GM23338 (cell line): ENCODE measurements at regions not wholly inside any gene's neighbourhood (a gene's known extent, or its start where the extent isn't known, plus 50 kb on each side); places are given as distances from the start of the nearest gene placed in this dataset.

Experiments used
- ATAC-seq: fragments of 200-7000 bp; cut with Tn5 transposase; 3 replicates; pipeline ENCODE4 v1.9.1; 2020
- DNase-seq: peaks from one replicate; pipeline ENCODE4 v3.0.0-alpha.2; 2015; ENCODE audit warnings: low spot score
- H2AFZ ChIP-seq: fragments of 200-600 bp; sonication (generic); 2 replicates; pipeline ENCODE4 v1.8.0; 2016; ENCODE audit warnings: antibody characterized with exemption, mild to moderate bottlenecking, moderate library complexity
- H3F3A ChIP-seq: fragments of 200-600 bp; sonication (generic); replicated peaks from 2 replicates; pipeline ENCODE4 v1.8.0; 2017; ENCODE audit warnings: antibody characterized with exemption, mixed run types, low read depth
- H3K27ac ChIP-seq: fragments of 200-600 bp; sonication (generic); 2 replicates; pipeline ENCODE4 v1.6.1; 2016; ENCODE audit warnings: low read depth
- H3K27me3 ChIP-seq: fragments of 200-600 bp; sonication (generic); 2 replicates; pipeline ENCODE4 v1.8.0; 2016; ENCODE audit warnings: mild to moderate bottlenecking, mixed run types, moderate library complexity; ENCODE audit not compliant: insufficient read depth
- H3K36me3 ChIP-seq: fragments of 200-600 bp; sonication (generic); 2 replicates; pipeline ENCODE4 v1.8.0; 2016; ENCODE audit warnings: mild to moderate bottlenecking; ENCODE audit not compliant: insufficient read depth
- H3K4me1 ChIP-seq: fragments of 200-600 bp; sonication (generic); 2 replicates; pipeline ENCODE4 v1.8.0; 2016; ENCODE audit warnings: mild to moderate bottlenecking, moderate library complexity; ENCODE audit not compliant: insufficient read depth
- H3K4me2 ChIP-seq: fragments of 200-600 bp; sonication (generic); 2 replicates; pipeline ENCODE4 v1.7.1; 2017; ENCODE audit warnings: mixed run types
- H3K4me3 ChIP-seq: fragments of 200-600 bp; sonication (generic); 2 replicates; pipeline ENCODE4 v1.6.1; 2016; ENCODE audit warnings: mixed run types
- H3K79me2 ChIP-seq: fragments of 200-600 bp; sonication (generic); replicated peaks from 2 replicates; pipeline ENCODE4 v1.8.0; 2017; ENCODE audit warnings: mild to moderate bottlenecking; ENCODE audit not compliant: insufficient read depth
- H3K9me2 ChIP-seq: fragments of 200-600 bp; sonication (generic); 2 replicates; pipeline ENCODE4 v1.8.0; 2017; ENCODE audit not compliant: insufficient read depth
- H4K20me1 ChIP-seq: fragments of 200-600 bp; sonication (generic); replicated peaks from 2 replicates; pipeline ENCODE4 v1.8.0; 2017; ENCODE audit warnings: mild to moderate bottlenecking; ENCODE audit not compliant: insufficient read depth
- H3K27ac Mint-ChIP-seq: 2 replicates; pipeline ENCODE4 v1.8.0; 2020; ENCODE audit warnings: inconsistent platforms, mild to moderate bottlenecking, moderate library complexity, mixed read lengths
- H3K27me3 Mint-ChIP-seq: 3 replicates; pipeline ENCODE4 v1.8.0; 2022; ENCODE audit warnings: low read depth, mild to moderate bottlenecking, moderate library complexity, mixed read lengths, inconsistent platforms; ENCODE audit not compliant: insufficient read depth, poor library complexity
- H3K36me3 Mint-ChIP-seq: 3 replicates; pipeline ENCODE4 v1.8.0; 2021; ENCODE audit warnings: low read depth, mild to moderate bottlenecking, inconsistent platforms, moderate library complexity, mixed read lengths
- H3K4me1 Mint-ChIP-seq: 3 replicates; pipeline ENCODE4 v1.8.0; 2020; ENCODE audit warnings: mild to moderate bottlenecking, inconsistent platforms, mixed read lengths
- H3K4me3 Mint-ChIP-seq: 3 replicates; pipeline ENCODE4 v1.8.0; 2021; ENCODE audit warnings: moderate library complexity, mild to moderate bottlenecking, inconsistent platforms, mixed read lengths
- H3K9me3 Mint-ChIP-seq: 3 replicates; pipeline ENCODE4 v1.8.0; 2020; ENCODE audit warnings: moderate library complexity, mild to moderate bottlenecking, inconsistent platforms, mixed read lengths
- CREB1 ChIP-seq: fragments of 250-450 bp; sonication (Bioruptor Pico); IDR thresholded peaks from 2 replicates; pipeline ENCODE4 v1.5.0; 2020; ENCODE audit warnings: low read depth, mild to moderate bottlenecking, moderate library complexity
- ETS1 ChIP-seq: IDR thresholded peaks from 2 replicates; pipeline ENCODE4 v1.6.1; 2016; ENCODE audit warnings: antibody characterized with exemption
- EZH2 ChIP-seq: fragments of 200-600 bp; sonication (generic); IDR thresholded peaks from one replicate; pipeline ENCODE4 v1.8.0; 2017; ENCODE audit warnings: antibody characterized with exemption, mild to moderate bottlenecking, low read depth; ENCODE audit not compliant: unreplicated experiment
- EZH2phosphoT487 ChIP-seq: fragments of 200-600 bp; sonication (generic); IDR thresholded peaks from one replicate; pipeline ENCODE4 v1.8.1; 2018; ENCODE audit warnings: antibody characterized with exemption; ENCODE audit not compliant: unreplicated experiment
- JUNB ChIP-seq: IDR thresholded peaks from one replicate; pipeline ENCODE4 v1.6.1; 2016; ENCODE audit warnings: antibody characterized with exemption; ENCODE audit not compliant: unreplicated experiment
- NANOG ChIP-seq: IDR thresholded peaks from 2 replicates; pipeline ENCODE4 v1.6.1; 2016; ENCODE audit warnings: antibody characterized with exemption, borderline replicate concordance
- POLR2AphosphoS5 ChIP-seq: IDR thresholded peaks from 2 replicates; pipeline ENCODE4 v1.6.1; 2016; ENCODE audit warnings: antibody characterized with exemption, low read depth
- REST ChIP-seq: IDR thresholded peaks from one replicate; pipeline ENCODE4 v1.6.1; 2018; ENCODE audit warnings: antibody characterized with exemption; ENCODE audit not compliant: unreplicated experiment
- STAT1 ChIP-seq: IDR thresholded peaks from one replicate; pipeline ENCODE4 v1.6.1; 2016; ENCODE audit warnings: antibody characterized with exemption; ENCODE audit not compliant: unreplicated experiment
- ZNF114 ChIP-seq: fragments of 250-450 bp; sonication (Bioruptor Pico); IDR thresholded peaks from 2 replicates; pipeline ENCODE4 v1.5.0; 2020; ENCODE audit warnings: mild to moderate bottlenecking, moderate library complexity
- ZNF331 ChIP-seq: fragments of 250-450 bp; sonication (Bioruptor Pico); IDR thresholded peaks from 2 replicates; pipeline ENCODE4 v1.5.0; 2020; ENCODE audit warnings: low read depth, mild to moderate bottlenecking, moderate library complexity
- TF ChIP-seq, protein P1 (sequence below), 2 experiments: fragments of 200-600 bp in 1 of 2; sonication (generic) in 1 of 2; conservative IDR thresholded peaks; 2 replicates each; pipeline versions ENCODE4 v1.5.1 to v1.6.1; 2016 to 2017; ENCODE audit warnings: antibody characterized with exemption in 2 of 2, low read depth in 2 of 2, mild to moderate bottlenecking in 2 of 2, moderate library complexity in 1 of 2
- TF ChIP-seq, protein P2 (sequence below): fragments of 250-450 bp; sonication (Bioruptor Pico); IDR thresholded peaks from 2 replicates; pipeline ENCODE4 v1.5.0; 2020; ENCODE audit warnings: mild to moderate bottlenecking, moderate library complexity

- Mint-ChIP-seq H3K27me3 (no peaks in the 10 kb centered on the region), H3K4me3 (no peak overlapping the region), H3K36me3 (peaks cover 7% of the 10 kb centered on the region; the same call in 2 of the 3 replicates), H3K4me1 (no peaks in the 10 kb centered on the region; the same call in 2 of the 3 replicates), H3K9me3 (peaks cover 10% of the 10 kb centered on the region), H3K27ac (no peak overlapping the region; the same call in 1 of the 2 replicates)
- Histone ChIP-seq H4K20me1 (no peaks in the 10 kb centered on the region), H3K36me3 (no peaks in the 10 kb centered on the region), H3K4me3 (no peak overlapping the region), H3K27ac (no peak overlapping the region), H3K4me2 (no peak overlapping the region), H3K9me2 (no peaks in the 10 kb centered on the region), H2AFZ (no peak overlapping the region), H3F3A (no peaks in the 10 kb centered on the region), H3K79me2 (no peaks in the 10 kb centered on the region), H3K4me1 (no peaks in the 10 kb centered on the region), H3K27me3 (no peaks in the 10 kb centered on the region)
- DNase-seq: no peak
- no peak for ATAC-seq
- TF ChIP-seq, protein P1, sequence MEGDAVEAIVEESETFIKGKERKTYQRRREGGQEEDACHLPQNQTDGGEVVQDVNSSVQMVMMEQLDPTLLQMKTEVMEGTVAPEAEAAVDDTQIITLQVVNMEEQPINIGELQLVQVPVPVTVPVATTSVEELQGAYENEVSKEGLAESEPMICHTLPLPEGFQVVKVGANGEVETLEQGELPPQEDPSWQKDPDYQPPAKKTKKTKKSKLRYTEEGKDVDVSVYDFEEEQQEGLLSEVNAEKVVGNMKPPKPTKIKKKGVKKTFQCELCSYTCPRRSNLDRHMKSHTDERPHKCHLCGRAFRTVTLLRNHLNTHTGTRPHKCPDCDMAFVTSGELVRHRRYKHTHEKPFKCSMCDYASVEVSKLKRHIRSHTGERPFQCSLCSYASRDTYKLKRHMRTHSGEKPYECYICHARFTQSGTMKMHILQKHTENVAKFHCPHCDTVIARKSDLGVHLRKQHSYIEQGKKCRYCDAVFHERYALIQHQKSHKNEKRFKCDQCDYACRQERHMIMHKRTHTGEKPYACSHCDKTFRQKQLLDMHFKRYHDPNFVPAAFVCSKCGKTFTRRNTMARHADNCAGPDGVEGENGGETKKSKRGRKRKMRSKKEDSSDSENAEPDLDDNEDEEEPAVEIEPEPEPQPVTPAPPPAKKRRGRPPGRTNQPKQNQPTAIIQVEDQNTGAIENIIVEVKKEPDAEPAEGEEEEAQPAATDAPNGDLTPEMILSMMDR (conservative IDR thresholded peaks at IDR 0.05; ENCODE audit: low read depth in 2 of 2): no peak
- TF ChIP-seq POLR2AphosphoS5 (no peak), EZH2 (no peak), REST (no peak), EZH2phosphoT487 (no peak), ZNF331 (no peak), CREB1 (CRISPR knock-in tag) (no peak), JUNB (no peak), STAT1 (no peak), ETS1 (no peak), NANOG (no peak), ZNF114 (CRISPR knock-in tag) (no peak)
- TF ChIP-seq, protein P2, sequence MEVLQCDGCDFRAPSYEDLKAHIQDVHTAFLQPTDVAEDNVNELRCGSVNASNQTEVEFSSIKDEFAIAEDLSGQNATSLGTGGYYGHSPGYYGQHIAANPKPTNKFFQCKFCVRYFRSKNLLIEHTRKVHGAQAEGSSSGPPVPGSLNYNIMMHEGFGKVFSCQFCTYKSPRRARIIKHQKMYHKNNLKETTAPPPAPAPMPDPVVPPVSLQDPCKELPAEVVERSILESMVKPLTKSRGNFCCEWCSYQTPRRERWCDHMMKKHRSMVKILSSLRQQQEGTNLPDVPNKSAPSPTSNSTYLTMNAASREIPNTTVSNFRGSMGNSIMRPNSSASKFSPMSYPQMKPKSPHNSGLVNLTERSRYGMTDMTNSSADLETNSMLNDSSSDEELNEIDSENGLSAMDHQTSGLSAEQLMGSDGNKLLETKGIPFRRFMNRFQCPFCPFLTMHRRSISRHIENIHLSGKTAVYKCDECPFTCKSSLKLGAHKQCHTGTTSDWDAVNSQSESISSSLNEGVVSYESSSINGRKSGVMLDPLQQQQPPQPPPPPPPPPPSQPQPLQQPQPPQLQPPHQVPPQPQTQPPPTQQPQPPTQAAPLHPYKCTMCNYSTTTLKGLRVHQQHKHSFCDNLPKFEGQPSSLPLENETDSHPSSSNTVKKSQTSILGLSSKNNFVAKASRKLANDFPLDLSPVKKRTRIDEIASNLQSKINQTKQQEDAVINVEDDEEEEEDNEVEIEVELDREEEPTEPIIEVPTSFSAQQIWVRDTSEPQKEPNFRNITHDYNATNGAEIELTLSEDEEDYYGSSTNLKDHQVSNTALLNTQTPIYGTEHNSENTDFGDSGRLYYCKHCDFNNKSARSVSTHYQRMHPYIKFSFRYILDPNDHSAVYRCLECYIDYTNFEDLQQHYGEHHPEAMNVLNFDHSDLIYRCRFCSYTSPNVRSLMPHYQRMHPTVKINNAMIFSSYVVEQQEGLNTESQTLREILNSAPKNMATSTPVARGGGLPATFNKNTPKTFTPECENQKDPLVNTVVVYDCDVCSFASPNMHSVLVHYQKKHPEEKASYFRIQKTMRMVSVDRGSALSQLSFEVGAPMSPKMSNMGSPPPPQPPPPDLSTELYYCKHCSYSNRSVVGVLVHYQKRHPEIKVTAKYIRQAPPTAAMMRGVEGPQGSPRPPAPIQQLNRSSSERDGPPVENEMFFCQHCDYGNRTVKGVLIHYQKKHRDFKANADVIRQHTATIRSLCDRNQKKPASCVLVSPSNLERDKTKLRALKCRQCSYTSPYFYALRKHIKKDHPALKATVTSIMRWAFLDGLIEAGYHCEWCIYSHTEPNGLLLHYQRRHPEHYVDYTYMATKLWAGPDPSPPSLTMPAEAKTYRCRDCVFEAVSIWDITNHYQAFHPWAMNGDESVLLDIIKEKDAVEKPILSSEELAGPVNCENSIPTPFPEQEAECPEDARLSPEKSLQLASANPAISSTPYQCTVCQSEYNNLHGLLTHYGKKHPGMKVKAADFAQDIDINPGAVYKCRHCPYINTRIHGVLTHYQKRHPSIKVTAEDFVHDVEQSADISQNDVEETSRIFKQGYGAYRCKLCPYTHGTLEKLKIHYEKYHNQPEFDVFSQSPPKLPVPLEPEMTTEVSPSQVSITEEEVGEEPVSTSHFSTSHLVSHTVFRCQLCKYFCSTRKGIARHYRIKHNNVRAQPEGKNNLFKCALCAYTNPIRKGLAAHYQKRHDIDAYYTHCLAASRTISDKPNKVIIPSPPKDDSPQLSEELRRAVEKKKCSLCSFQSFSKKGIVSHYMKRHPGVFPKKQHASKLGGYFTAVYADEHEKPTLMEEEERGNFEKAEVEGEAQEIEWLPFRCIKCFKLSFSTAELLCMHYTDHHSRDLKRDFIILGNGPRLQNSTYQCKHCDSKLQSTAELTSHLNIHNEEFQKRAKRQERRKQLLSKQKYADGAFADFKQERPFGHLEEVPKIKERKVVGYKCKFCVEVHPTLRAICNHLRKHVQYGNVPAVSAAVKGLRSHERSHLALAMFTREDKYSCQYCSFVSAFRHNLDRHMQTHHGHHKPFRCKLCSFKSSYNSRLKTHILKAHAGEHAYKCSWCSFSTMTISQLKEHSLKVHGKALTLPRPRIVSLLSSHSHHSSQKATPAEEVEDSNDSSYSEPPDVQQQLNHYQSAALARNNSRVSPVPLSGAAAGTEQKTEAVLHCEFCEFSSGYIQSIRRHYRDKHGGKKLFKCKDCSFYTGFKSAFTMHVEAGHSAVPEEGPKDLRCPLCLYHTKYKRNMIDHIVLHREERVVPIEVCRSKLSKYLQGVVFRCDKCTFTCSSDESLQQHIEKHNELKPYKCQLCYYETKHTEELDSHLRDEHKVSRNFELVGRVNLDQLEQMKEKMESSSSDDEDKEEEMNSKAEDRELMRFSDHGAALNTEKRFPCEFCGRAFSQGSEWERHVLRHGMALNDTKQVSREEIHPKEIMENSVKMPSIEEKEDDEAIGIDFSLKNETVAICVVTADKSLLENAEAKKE: no peak
Observed at GRCh38 chr9:32011049-32011448, 373.4 kb upstream of the ACO1 start.
